Liver (tissue), 8 donors: ENCODE measurements at regions not wholly inside any gene's neighbourhood (a gene's known extent, or its start where the extent isn't known, plus 50 kb on each side); places are given as distances from the start of the nearest gene placed in this dataset.

Experiments
- DNase-seq: peaks from one replicate; pipeline ENCODE4 v3.0.0-alpha.2; 2017; ENCODE audit warnings: low spot score
- H3K27ac ChIP-seq, 2 donors: one replicate each; pipeline ENCODE4 v1.7.0; 2013; ENCODE audit warnings: inconsistent platforms in 2 of 2, low read length in 2 of 2, control low read depth in 1 of 2, low read depth in 1 of 2, mild to moderate bottlenecking in 1 of 2
- H3K27me3 ChIP-seq, 4 donors: one replicate each; pipeline versions ENCODE4 v1.6.1 to v1.7.0; 2013; ENCODE audit warnings: low read length in 3 of 4, inconsistent platforms in 1 of 4, mild to moderate bottlenecking in 1 of 4, moderate library complexity in 1 of 4; ENCODE audit not compliant: control insufficient read depth in 4 of 4, insufficient read depth in 4 of 4
- H3K36me3 ChIP-seq, 4 donors: one replicate each; pipeline versions ENCODE4 v1.6.1 to v1.7.0; 2013; ENCODE audit warnings: low read length in 3 of 4, mild to moderate bottlenecking in 3 of 4, low read depth in 1 of 4, moderate library complexity in 1 of 4; ENCODE audit not compliant: control insufficient read depth in 4 of 4, insufficient read depth in 3 of 4
- H3K4me1 ChIP-seq, 4 donors: one replicate each; pipeline versions ENCODE4 v1.6.1 to v1.7.0; 2013; ENCODE audit warnings: low read length in 3 of 4, mild to moderate bottlenecking in 3 of 4, moderate library complexity in 1 of 4; ENCODE audit not compliant: control insufficient read depth in 4 of 4, insufficient read depth in 4 of 4
- H3K4me3 ChIP-seq, 3 donors: one replicate each; pipeline versions ENCODE4 v1.6.1 to v1.7.0; 2013; ENCODE audit warnings: low read length in 3 of 3, control low read depth in 1 of 3, low read depth in 1 of 3, mild to moderate bottlenecking in 1 of 3
- H3K9ac ChIP-seq, 2 donors: one replicate each; pipeline ENCODE4 v1.7.0; 2013; ENCODE audit warnings: low read length in 2 of 2, mild to moderate bottlenecking in 2 of 2, moderate library complexity in 2 of 2, control low read depth in 1 of 2, low read depth in 1 of 2
- H3K9me3 ChIP-seq, 4 donors: one replicate each; pipeline versions ENCODE4 v1.6.1 to v1.7.0; 2013; ENCODE audit warnings: low read length in 3 of 4; ENCODE audit not compliant: control insufficient read depth in 4 of 4
- ATF3 ChIP-seq: IDR thresholded peaks from 2 replicates; pipeline ENCODE4 v1.6.1; 2016; ENCODE audit warnings: antibody characterized with exemption
- CTCF ChIP-seq: fragments of 150-350 bp; IDR thresholded peaks from 2 replicates; pipeline ENCODE4 v1.5.1; 2017; ENCODE audit warnings: improper control_type of control experiment, low read depth, low read length; ENCODE audit not compliant: missing input control
- EGR1 ChIP-seq, 2 donors: IDR thresholded peaks; 2 replicates each; pipeline ENCODE4 v1.6.1; 2016 to 2018; ENCODE audit warnings: antibody characterized with exemption in 2 of 2, low read depth in 2 of 2
- FOXA1 ChIP-seq: IDR thresholded peaks from 2 replicates; pipeline ENCODE4 v1.6.1; 2016; ENCODE audit warnings: antibody characterized with exemption
- FOXA2 ChIP-seq: IDR thresholded peaks from 2 replicates; pipeline ENCODE4 v1.6.1; 2016; ENCODE audit warnings: antibody characterized with exemption
- GABPA ChIP-seq, 2 donors: IDR thresholded peaks in 1 of 2; conservative IDR thresholded peaks in 1 of 2; 2 replicates each; pipeline ENCODE4 v1.6.1; 2016; ENCODE audit warnings: antibody characterized with exemption in 2 of 2, mild to moderate bottlenecking in 1 of 2, moderate library complexity in 1 of 2
- HNF4A ChIP-seq, 2 donors: conservative IDR thresholded peaks; 2 replicates each; pipeline ENCODE4 v1.6.1; 2016; ENCODE audit warnings: antibody characterized with exemption in 2 of 2, mild to moderate bottlenecking in 2 of 2
- HNF4G ChIP-seq: IDR thresholded peaks from 2 replicates; pipeline ENCODE4 v1.6.1; 2016; ENCODE audit warnings: antibody characterized with exemption
- JUND ChIP-seq, 2 donors: IDR thresholded peaks; 2 replicates each; pipeline ENCODE4 v1.6.1; 2016; ENCODE audit warnings: antibody characterized with exemption in 2 of 2
- NR2F2 ChIP-seq: IDR thresholded peaks from 2 replicates; pipeline ENCODE4 v1.6.1; 2016; ENCODE audit warnings: antibody characterized with exemption
- RAD21 ChIP-seq, 2 donors: IDR thresholded peaks; 2 replicates each; pipeline ENCODE4 v1.6.1; 2016; ENCODE audit warnings: antibody characterized with exemption in 2 of 2, mild to moderate bottlenecking in 2 of 2
- RXRA ChIP-seq, 2 donors: IDR thresholded peaks; 2 replicates each; pipeline ENCODE4 v1.6.1; 2017 to 2018; ENCODE audit warnings: antibody characterized with exemption in 2 of 2, mild to moderate bottlenecking in 1 of 2
- SP1 ChIP-seq: IDR thresholded peaks from 2 replicates; pipeline ENCODE4 v1.6.1; 2018; ENCODE audit warnings: antibody characterized with exemption, mild to moderate bottlenecking
- TAF1 ChIP-seq: conservative IDR thresholded peaks from 2 replicates; pipeline ENCODE4 v1.6.1; 2016; ENCODE audit warnings: antibody characterized with exemption, mild to moderate bottlenecking
- YY1 ChIP-seq: IDR thresholded peaks from 2 replicates; pipeline ENCODE4 v1.6.1; 2016; ENCODE audit warnings: antibody characterized with exemption, mild to moderate bottlenecking
- WGBS: extraction: QIAGEN DNeasy Blood & Tissue Kit; methylation state at CpG from one replicate; pipeline ENCODE4 v1.1.7; 2013; 5-methylcytosine and 5-hydroxymethylcytosine counted together
- TF ChIP-seq, protein P1 (sequence below): IDR thresholded peaks from 2 replicates; pipeline ENCODE4 v1.6.1; 2016; ENCODE audit warnings: antibody characterized with exemption, mild to moderate bottlenecking
- TF ChIP-seq, protein P2 (sequence below): IDR thresholded peaks from 2 replicates; pipeline ENCODE4 v1.6.1; 2016; ENCODE audit warnings: antibody characterized with exemption
- TF ChIP-seq, protein P3 (sequence below): IDR thresholded peaks from 2 replicates; pipeline ENCODE4 v1.6.1; 2016; ENCODE audit warnings: antibody characterized with exemption
- donor health status: healthy.
- donor health status: healthy.
- donor health status: healthy.
- donor health status: healthy.
- donor health status: healthy.

DNA sequence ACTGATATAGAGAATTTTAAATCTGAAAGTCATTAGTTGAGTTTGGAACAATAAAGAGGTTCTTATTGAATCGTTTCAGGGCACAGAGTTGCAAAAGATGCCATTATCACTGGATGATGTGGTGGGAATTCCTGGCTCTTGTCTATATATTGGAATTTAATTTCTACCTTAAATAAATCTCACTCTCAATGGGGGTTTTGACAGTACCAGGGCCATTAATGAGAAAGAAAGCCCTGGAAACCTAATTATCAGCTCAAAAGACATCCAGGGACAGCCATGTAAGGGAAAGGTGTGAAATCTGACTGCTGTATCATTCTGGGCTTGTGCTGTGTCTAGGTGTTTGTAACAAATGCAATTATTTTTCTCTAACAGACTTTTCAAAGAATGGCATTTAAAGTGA, 285.7 kb downstream of the TBL1XR1 start:
- Histone ChIP-seq H3K4me3 (no peak overlapping the region), H3K27ac (no peak overlapping the region), H3K9ac (no peak overlapping the region), H3K4me1 (peaks cover 0 to 3% (median 3%) of the 10 kb centered on the region in 4 donors), H3K36me3 (no peaks in the 10 kb centered on the region), H3K9me3 (no peaks in the 10 kb centered on the region), H3K27me3 (no peaks in the 10 kb centered on the region)
- no peak for DNase-seq
- WGBS = 84% methylated on average over 1 of the region's 1 CpG
- TF ChIP-seq HNF4A (conservative IDR thresholded peaks at IDR 0.05) = no peak
- TF ChIP-seq, protein P1, sequence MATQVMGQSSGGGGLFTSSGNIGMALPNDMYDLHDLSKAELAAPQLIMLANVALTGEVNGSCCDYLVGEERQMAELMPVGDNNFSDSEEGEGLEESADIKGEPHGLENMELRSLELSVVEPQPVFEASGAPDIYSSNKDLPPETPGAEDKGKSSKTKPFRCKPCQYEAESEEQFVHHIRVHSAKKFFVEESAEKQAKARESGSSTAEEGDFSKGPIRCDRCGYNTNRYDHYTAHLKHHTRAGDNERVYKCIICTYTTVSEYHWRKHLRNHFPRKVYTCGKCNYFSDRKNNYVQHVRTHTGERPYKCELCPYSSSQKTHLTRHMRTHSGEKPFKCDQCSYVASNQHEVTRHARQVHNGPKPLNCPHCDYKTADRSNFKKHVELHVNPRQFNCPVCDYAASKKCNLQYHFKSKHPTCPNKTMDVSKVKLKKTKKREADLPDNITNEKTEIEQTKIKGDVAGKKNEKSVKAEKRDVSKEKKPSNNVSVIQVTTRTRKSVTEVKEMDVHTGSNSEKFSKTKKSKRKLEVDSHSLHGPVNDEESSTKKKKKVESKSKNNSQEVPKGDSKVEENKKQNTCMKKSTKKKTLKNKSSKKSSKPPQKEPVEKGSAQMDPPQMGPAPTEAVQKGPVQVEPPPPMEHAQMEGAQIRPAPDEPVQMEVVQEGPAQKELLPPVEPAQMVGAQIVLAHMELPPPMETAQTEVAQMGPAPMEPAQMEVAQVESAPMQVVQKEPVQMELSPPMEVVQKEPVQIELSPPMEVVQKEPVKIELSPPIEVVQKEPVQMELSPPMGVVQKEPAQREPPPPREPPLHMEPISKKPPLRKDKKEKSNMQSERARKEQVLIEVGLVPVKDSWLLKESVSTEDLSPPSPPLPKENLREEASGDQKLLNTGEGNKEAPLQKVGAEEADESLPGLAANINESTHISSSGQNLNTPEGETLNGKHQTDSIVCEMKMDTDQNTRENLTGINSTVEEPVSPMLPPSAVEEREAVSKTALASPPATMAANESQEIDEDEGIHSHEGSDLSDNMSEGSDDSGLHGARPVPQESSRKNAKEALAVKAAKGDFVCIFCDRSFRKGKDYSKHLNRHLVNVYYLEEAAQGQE = no peak
- no peak for TF ChIP-seq ATF3
- TF ChIP-seq FOXA2 = no peak
- TF ChIP-seq, protein P2, sequence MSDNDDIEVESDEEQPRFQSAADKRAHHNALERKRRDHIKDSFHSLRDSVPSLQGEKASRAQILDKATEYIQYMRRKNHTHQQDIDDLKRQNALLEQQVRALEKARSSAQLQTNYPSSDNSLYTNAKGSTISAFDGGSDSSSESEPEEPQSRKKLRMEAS = no peak
- no peak for TF ChIP-seq TAF1
- TF ChIP-seq YY1 = no peak
- no peak for TF ChIP-seq GABPA (IDR thresholded peaks at IDR 0.05 in 1 of 2, conservative IDR thresholded peaks at IDR 0.05 in 1 of 2)
- TF ChIP-seq SP1 = no peak
- no peak for TF ChIP-seq RXRA (IDR thresholded peaks at IDR 0.05)
- no peak for TF ChIP-seq EGR1 (IDR thresholded peaks at IDR 0.05; ENCODE audit: low read depth in 2 of 2)
- TF ChIP-seq, protein P3, sequence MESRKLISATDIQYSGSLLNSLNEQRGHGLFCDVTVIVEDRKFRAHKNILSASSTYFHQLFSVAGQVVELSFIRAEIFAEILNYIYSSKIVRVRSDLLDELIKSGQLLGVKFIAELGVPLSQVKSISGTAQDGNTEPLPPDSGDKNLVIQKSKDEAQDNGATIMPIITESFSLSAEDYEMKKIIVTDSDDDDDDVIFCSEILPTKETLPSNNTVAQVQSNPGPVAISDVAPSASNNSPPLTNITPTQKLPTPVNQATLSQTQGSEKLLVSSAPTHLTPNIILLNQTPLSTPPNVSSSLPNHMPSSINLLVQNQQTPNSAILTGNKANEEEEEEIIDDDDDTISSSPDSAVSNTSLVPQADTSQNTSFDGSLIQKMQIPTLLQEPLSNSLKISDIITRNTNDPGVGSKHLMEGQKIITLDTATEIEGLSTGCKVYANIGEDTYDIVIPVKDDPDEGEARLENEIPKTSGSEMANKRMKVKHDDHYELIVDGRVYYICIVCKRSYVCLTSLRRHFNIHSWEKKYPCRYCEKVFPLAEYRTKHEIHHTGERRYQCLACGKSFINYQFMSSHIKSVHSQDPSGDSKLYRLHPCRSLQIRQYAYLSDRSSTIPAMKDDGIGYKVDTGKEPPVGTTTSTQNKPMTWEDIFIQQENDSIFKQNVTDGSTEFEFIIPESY = no peak
- no peak for TF ChIP-seq NR2F2
- TF ChIP-seq RAD21 (IDR thresholded peaks at IDR 0.05) = no peak
- TF ChIP-seq CTCF = no peak
- no peak for TF ChIP-seq HNF4G
- no peak for TF ChIP-seq FOXA1
- no peak for TF ChIP-seq JUND (IDR thresholded peaks at IDR 0.05)
